Heart left ventricle (tissue), 13 donors: ENCODE measurements at regions not wholly inside any gene's neighbourhood (a gene's known extent, or its start where the extent isn't known, plus 50 kb on each side); places are given as distances from the start of the nearest gene placed in this dataset.

ENCODE experiments used
- POLR2A ChIP-seq, 2 donors: fragments of 450-650 bp; IDR thresholded peaks; one replicate each; pipeline ENCODE4 v1.6.1; 2017; ENCODE audit warnings: antibody characterized with exemption in 2 of 2, mild to moderate bottlenecking in 2 of 2, moderate library complexity in 2 of 2
- TF ChIP-seq, protein P1 (sequence below), 12 donors: fragments of 200-600 bp; sonication (generic) in 4 of 12; IDR thresholded peaks; one replicate each; pipeline versions ENCODE4 v1.5.0 to v1.8.0; 2018 to 2022; ENCODE audit warnings: antibody characterized with exemption in 12 of 12, mild to moderate bottlenecking in 5 of 12
- donor health status: ischemic (EF 13 %, LVEDD 7.1; RV severe dilation, severe dysfunction).
- donor health status: DM: no; HTN: yes; CAD: no.
- donor health status: DM: no; HTN: no; CAD: no.
- donor health status: ischemic (EF 25% LVEDD 6.9; RV normal size, moderate dysfunction).
- donor health status: ischemic (EF 25% LVEDD 5.7; RV mildly dilated, moderate dysfunction).
- donor health status: ischemic (EF 35%, LVEDD 5.7; RV mildly dilated, moderate dysfunction).
- donor health status: nonischemic (EF 11% LVEDD 7.7; RV severe dilation, severe dysfunction).
- donor health status: DM: yes; HTN: yes; CAD: no.
- donor health status: PGD.
- donor health status: ischemic (EF 29% LVEDD 5.4; RV normal size, mild dysfunction).
- donor health status: nonischemic (EF 23%, LVEDD 6.1; RV moderate dilation, normal function).

DNA sequence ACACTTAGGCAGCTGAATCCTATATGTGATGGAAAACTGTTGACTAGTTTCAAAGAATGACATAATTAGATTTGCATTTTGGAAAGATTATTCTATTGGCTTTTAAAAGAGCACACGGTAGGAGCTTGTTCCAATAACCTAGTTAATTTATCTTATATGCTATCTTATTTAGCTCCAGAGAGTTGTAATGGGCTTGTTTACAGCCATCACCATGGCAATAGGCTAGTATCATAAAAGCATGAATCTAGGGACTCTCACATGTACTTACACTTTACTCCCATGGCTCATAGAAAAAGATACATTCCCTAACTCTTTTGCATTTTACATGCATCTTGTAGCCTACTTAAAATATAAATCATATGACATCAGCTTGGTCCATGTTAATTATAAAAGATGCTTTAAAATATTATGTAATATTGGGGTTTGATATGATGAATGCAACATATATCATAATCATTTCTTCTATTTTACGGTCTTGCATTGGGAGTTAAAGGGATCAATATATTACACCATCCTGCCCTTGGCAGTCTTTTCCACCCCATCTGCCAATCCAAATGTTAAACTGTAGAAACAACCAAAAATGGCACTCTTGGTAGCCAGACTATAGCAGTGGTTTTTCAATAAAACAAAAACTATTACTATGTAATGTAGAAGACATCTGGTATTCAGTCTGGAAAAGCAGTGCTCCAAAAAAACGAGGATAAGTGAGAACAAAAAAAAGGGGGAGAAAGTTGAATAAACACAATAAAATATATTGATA, 2254.0 kb downstream of the LRRC4C start:
- TF ChIP-seq, protein P1, sequence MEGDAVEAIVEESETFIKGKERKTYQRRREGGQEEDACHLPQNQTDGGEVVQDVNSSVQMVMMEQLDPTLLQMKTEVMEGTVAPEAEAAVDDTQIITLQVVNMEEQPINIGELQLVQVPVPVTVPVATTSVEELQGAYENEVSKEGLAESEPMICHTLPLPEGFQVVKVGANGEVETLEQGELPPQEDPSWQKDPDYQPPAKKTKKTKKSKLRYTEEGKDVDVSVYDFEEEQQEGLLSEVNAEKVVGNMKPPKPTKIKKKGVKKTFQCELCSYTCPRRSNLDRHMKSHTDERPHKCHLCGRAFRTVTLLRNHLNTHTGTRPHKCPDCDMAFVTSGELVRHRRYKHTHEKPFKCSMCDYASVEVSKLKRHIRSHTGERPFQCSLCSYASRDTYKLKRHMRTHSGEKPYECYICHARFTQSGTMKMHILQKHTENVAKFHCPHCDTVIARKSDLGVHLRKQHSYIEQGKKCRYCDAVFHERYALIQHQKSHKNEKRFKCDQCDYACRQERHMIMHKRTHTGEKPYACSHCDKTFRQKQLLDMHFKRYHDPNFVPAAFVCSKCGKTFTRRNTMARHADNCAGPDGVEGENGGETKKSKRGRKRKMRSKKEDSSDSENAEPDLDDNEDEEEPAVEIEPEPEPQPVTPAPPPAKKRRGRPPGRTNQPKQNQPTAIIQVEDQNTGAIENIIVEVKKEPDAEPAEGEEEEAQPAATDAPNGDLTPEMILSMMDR (IDR thresholded peaks at IDR 0.05) = no peak
- TF ChIP-seq POLR2A (IDR thresholded peaks at IDR 0.05) = no peak
